HG03457 (cell line): ENCODE measurements at regions not wholly inside any gene's neighbourhood (a gene's known extent, or its start where the extent isn't known, plus 50 kb on each side); places are given as distances from the start of the nearest gene placed in this dataset.

ENCODE experiments used
- ATAC-seq: cut with Tn5 transposase; IDR thresholded peaks from one replicate; pipeline ENCODE4 v1.9.1; 2021; ENCODE audit warnings: moderate number of reproducible peaks; ENCODE audit not compliant: unreplicated experiment

- ATAC-seq, result no peak
Observed at GRCh38 chr10:111131168-111131799, 54.5 kb downstream of the ADRA2A start.

GRCh38 chr10:111137007-111137406, 60.2 kb downstream of the ADRA2A start:
- ATAC-seq, result no peak

- ATAC-seq, result no peak
Observed at GRCh38 chr10:111137587-111137986, 60.8 kb downstream of the ADRA2A start.

- ATAC-seq, result no peak
Observed at GRCh38 chr10:111138544-111138943, 61.7 kb downstream of the ADRA2A start.

- no peak for ATAC-seq
Observed at GRCh38 chr10:111139567-111139966, 62.7 kb downstream of the ADRA2A start.

GRCh38 chr10:111142092-111142768, 65.4 kb downstream of the ADRA2A start:
- no peak for ATAC-seq

- ATAC-seq, result no peak
Observed at GRCh38 chr10:111146025-111146640, 69.3 kb downstream of the ADRA2A start.

- ATAC-seq, result no peak
Observed at GRCh38 chr10:111148025-111148424, 71.2 kb downstream of the ADRA2A start.

- no peak for ATAC-seq
Observed at GRCh38 chr10:111148440-111148839, 71.6 kb downstream of the ADRA2A start.

GRCh38 chr10:111150691-111151090, 73.9 kb downstream of the ADRA2A start:
- ATAC-seq, result no peak

- ATAC-seq, result no peak
Observed at GRCh38 chr10:111151595-111152307, 74.9 kb downstream of the ADRA2A start.

- no peak for ATAC-seq
Observed at GRCh38 chr10:111156754-111157153, 79.9 kb downstream of the ADRA2A start.

GRCh38 chr10:111158595-111158994, 81.8 kb downstream of the ADRA2A start:
- no peak for ATAC-seq

GRCh38 chr10:111161109-111161874, 84.5 kb downstream of the ADRA2A start:
- no peak for ATAC-seq

- ATAC-seq, result no peak
Observed at GRCh38 chr10:111171183-111171582, 94.4 kb downstream of the ADRA2A start.

GRCh38 chr10:111175787-111176186, 99.0 kb downstream of the ADRA2A start:
- ATAC-seq, result no peak

- ATAC-seq, result no peak
Observed at GRCh38 chr10:111177379-111177778, 100.5 kb downstream of the ADRA2A start.

- ATAC-seq, result no peak
Observed at GRCh38 chr10:111179514-111179913, 102.7 kb downstream of the ADRA2A start.

GRCh38 chr10:111186358-111186757, 109.5 kb downstream of the ADRA2A start:
- no peak for ATAC-seq

- no peak for ATAC-seq
Observed at GRCh38 chr10:111187096-111187495, 110.3 kb downstream of the ADRA2A start.

- no peak for ATAC-seq
Observed at GRCh38 chr10:111199587-111199986, 122.8 kb downstream of the ADRA2A start.
